ENCODE measurements at regions not wholly inside any gene's neighbourhood (a gene's known extent, or its start where the extent isn't known, plus 50 kb on each side); places are given as distances from the start of the nearest gene placed in this dataset.

GRCh38 chr5:39670955-39671354 is 246.2 kb upstream of the DAB2 start:
- no peak for DNase-seq (ENCODE audit: low spot score)

GRCh38 chr5:39670391-39670790 is 245.6 kb upstream of the DAB2 start:
- no peak overlapping the region for H3K27ac ChIP-seq
- no peak for DNase-seq (ENCODE audit: low spot score)
- TF ChIP-seq CTCF (IDR thresholded peaks at IDR 0.05) = no peak
- H3K4me3 ChIP-seq = no peak overlapping the region

More at GRCh38 chr5:39670955-39671354, 246.2 kb upstream of the DAB2 start:
- TF ChIP-seq CTCF (IDR thresholded peaks at IDR 0.05) = no peak
- H3K27ac ChIP-seq = no peak overlapping the region
- no peak overlapping the region for H3K4me3 ChIP-seq

- TF ChIP-seq CTCF (IDR thresholded peaks at IDR 0.05) = no peak
- Histone ChIP-seq H3K27ac (no peak overlapping the region), H3K4me3 (no peak overlapping the region)
- DNase-seq (ENCODE audit: low spot score) = no peak
Measured at GRCh38 chr5:39668980-39669379, 244.2 kb upstream of the DAB2 start.

GRCh38 chr5:39665328-39665727 is 240.5 kb upstream of the DAB2 start:
- TF ChIP-seq CTCF (IDR thresholded peaks at IDR 0.05) = no peak
- Histone ChIP-seq H3K27ac (no peak overlapping the region), H3K4me3 (no peak overlapping the region)
- DNase-seq (ENCODE audit: low spot score) = no peak

GRCh38 chr5:39662945-39663344 is 238.2 kb upstream of the DAB2 start:
- no peak for DNase-seq (ENCODE audit: low spot score)
- no peak overlapping the region for H3K27ac ChIP-seq
- no peak overlapping the region for H3K4me3 ChIP-seq
- TF ChIP-seq CTCF (IDR thresholded peaks at IDR 0.05) = no peak

GRCh38 chr5:39661026-39661779 is 236.4 kb upstream of the DAB2 start:
- DNase-seq (ENCODE audit: low spot score) = no peak
- no peak for TF ChIP-seq CTCF (IDR thresholded peaks at IDR 0.05)
- H3K4me3 ChIP-seq = no peak overlapping the region
- H3K27ac ChIP-seq = no peak overlapping the region

- no peak overlapping the region for H3K27ac ChIP-seq
- TF ChIP-seq CTCF (IDR thresholded peaks at IDR 0.05) = no peak
- H3K4me3 ChIP-seq = no peak overlapping the region
- no peak for DNase-seq (ENCODE audit: low spot score)
Measured at GRCh38 chr5:39660020-39660419, 235.2 kb upstream of the DAB2 start.

Data from coronary artery (tissue), 2 donors.